Islet of Langerhans (tissue), 1 donor: ENCODE measurements at regions not wholly inside any gene's neighbourhood (a gene's known extent, or its start where the extent isn't known, plus 50 kb on each side); places are given as distances from the start of the nearest gene placed in this dataset.

Experiments used
- FAIRE-seq: peaks from one replicate; lab custom pipeline; 2011; peaks lifted over from hg19 to GRCh38; lab: Jason Lieb, UNC

DNA sequence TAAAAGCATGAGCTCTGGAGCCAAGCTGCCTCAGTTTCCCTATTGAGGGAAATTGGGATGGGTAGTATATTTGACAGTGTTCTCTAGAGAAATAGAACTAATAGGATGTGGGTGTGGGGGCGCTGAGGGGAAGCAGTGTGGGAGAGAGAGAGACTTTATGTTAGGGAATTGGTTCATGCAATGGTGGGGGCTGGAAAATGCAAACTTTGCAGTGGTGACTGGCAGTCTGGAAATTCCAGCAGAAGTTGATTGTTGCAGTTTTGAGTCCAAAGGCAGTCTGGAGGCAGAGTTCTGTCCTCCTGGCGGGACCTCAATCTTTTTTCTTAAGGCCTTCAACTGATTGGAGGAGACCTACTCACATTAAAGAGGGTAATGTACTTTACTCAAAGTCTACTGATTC is 59.4 kb upstream of the SYT13 start:
- FAIRE-seq = no peak

DNA sequence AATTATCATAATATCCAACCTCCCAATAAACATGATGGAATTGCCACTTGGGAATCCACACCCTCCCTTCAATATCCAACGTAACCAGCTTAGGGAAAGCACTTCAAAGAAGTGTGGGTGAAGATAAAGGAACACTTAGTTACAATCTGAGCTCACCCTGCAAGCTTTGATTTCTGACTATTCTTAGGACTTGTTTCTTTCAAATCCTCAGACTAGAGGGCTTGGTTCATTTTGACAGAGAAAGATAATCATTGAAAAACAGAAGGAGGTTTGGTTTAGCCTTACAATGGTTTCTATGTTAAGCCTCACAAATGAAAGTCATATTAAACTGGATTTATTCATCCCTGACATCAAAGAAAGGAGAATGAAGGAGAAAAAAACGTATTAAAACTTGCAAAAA is 57.9 kb upstream of the SYT13 start:
- FAIRE-seq = no peak

DNA sequence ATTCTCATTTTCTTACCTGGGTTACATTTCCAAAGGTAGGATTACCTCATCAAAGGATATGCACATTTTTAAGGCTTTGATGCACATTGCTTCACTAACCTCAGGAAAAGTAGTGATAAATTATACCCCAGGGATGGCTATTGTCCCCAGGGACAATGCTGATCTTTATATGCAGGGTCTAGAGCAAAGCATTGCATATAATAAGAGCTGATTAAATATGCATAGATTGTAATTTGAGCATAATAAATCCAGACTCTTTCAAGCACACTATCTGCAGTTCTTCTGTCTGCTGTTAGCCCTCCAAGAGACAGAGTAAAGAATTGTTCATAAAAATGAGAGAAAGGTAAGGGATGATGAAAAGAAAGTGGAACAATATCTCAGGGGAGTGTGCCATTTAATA is 57.3 kb upstream of the SYT13 start:
- no peak for FAIRE-seq

DNA sequence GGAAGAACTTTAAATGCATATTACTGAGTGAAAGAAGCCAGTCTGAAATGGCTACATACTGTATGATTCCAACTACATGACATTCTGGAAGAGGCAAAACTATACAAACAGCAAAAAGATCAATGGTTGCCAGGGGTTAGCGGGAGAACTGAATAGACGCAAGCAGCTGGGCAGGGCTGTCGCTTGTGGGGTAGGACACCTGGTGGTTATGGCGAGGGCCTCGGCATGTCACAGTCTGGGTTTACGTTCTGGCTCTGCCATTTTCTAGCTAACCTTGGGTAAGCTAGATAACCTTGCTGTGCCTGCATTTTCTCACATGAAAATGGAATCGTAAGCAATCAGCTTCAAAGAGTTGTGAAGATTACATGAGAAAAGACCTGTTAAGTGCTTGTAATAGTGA is 55.2 kb upstream of the SYT13 start:
- no peak for FAIRE-seq

DNA sequence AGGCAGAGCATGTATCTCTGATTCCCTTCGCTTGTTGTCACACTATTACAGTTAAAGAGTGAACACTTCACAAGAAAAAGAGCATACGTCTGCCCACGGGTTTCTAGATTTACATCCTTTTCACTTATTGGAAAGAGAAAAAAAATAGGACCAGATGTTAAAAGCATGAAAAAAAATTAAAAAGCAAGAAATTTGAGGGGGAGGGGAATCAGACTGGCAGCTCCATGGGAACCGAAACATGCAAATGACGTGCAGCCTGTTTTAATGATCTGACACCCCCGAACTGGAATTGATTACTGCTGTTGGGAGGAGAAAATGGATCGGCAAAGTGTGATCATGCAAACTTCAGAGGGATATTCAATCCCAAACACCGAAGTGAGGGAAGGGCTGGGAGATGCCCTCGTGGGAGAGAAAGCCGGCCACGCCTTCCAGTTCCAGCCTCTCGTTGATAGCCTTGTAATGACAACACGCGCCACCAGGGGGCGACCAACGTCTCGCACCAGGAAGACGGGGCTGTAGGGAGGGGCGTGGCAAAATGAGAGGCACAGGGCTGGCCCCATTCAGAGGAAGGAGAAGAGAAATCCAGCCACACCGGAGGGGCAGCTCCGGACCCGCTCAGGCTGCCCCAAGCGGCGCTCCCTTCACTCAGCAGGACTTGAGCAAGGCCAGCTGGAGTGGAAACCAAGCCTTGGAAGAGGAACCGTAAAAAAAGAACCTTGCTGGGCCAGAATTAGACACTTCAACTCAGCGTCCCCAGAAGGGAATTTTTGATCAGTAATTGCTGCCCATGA is 53.8 kb upstream of the SYT13 start:
- FAIRE-seq = no peak

DNA sequence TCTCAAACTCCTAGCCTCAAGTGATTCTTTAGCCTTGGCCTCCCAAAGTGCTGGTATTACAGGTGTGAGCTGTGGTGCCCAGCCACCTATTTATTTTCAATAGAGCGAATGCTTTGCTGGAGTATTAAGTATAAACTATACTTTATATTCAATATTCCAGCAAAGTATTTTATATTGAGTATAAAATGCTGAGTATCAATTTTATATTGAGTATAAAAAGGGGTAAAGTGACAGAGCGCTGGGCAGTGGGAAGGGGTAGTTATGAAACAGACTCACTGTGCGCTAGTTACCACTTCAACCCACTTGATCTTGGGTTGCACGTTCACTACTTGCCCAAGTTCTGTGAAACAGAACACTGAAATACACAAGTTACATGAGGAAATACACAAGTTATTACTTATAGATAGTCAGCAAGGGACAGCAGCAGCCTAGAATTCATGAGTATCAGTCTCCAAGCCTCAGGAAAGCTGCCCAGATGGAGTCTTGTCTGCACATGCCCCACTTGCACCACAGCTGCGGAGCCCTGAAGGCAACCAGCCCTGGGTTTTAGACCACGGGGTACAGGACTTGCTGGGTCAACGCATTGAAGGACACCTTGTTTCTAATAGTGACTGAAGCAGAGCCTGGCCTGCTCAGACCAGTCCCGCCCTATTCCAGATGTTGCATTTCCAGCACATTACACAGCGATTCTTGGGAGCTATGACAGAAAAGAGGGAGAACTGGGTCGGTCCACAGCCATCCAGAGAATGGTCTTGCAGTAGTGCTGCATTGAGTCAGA is 51.6 kb upstream of the SYT13 start:
- no peak for FAIRE-seq

DNA sequence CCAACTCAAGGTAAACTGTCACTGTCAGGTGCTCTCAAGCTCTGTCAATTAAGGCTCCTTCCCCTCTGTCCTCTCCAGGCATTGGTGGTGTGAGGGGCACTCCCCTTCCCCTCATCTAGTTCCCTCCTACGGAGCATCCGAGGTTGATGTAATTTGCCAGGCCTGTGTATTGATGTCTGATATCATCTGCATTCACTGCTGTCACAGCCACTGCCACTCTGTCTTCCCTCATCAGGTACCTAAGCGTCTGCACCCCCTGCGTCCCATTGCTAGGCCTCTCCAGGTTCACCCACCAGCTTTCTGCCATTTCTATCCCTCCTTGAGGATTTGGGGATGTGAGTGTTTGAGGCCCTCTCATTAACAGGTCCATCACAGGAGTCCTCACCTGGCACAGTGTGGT is 50.0 kb upstream of the SYT13 start:
- FAIRE-seq = no peak
